SK-N-MC (cell line): ENCODE measurements at regions not wholly inside any gene's neighbourhood (a gene's known extent, or its start where the extent isn't known, plus 50 kb on each side); places are given as distances from the start of the nearest gene placed in this dataset.
"Not testable (repeated sequence)": the region's sequence is repeated elsewhere in the genome, so short reads cannot be mapped to it uniquely, and the experiment has no call there.

Experiments used
- EZH2 ChIP-seq: fragments of 200-600 bp; sonication (generic); IDR thresholded peaks from one replicate; pipeline ENCODE4 v1.6.1; 2017; ENCODE audit warnings: antibody characterized with exemption
- FOXP2 ChIP-seq: optimal IDR thresholded peaks from 2 replicates; pipeline ENCODE3; 2011; ENCODE audit warnings: mild to moderate bottlenecking, moderate library complexity; ENCODE audit not compliant: insufficient read depth; ENCODE audit errors: extremely low read length, control extremely low read depth
- POLR2AphosphoS5 ChIP-seq: IDR thresholded peaks from 2 replicates; pipeline ENCODE4 v1.6.1; 2012; ENCODE audit warnings: mild to moderate bottlenecking, low read depth, low read length, borderline replicate concordance

DNA sequence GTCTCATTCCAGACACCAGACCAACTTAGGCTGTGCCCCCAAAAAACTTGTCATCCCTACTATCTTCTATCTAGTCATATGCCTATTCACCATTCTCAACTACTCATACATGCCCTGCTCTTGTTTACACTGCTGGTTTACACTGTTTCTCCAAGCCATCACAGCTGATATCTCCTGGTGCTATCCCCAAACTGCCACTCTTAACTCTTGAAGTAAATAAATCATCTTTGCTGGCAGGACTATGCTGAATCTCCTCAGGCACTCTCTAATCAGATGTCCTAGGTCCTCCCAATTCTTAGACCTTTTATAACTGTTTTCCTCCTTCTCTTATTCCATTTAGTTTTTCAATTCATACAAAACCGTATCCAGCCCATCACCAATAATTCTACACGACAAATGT lies 81.9 kb downstream of the EBNA1BP2 start:
- not testable (repeated sequence) for TF ChIP-seq POLR2AphosphoS5, FOXP2, EZH2
